22Rv1 (cell line): ENCODE measurements at regions not wholly inside any gene's neighbourhood (a gene's known extent, or its start where the extent isn't known, plus 50 kb on each side); places are given as distances from the start of the nearest gene placed in this dataset.

Source experiments
- CTCF ChIP-seq: fragments of 450-650 bp; IDR thresholded peaks from 2 replicates; pipeline ENCODE4 v1.5.1; 2017; ENCODE audit warnings: mild to moderate bottlenecking
- ZFX ChIP-seq: fragments of 450-650 bp; IDR thresholded peaks from 2 replicates; pipeline ENCODE4 v1.6.1; 2017; ENCODE audit warnings: antibody characterized with exemption, borderline replicate concordance

- TF ChIP-seq CTCF = no peak
- no peak for TF ChIP-seq ZFX
Observed at GRCh38 chr18:78199002-78199401, 780.6 kb upstream of the SALL3 start.
